IPS-15b (cell line): ENCODE measurements at regions not wholly inside any gene's neighbourhood (a gene's known extent, or its start where the extent isn't known, plus 50 kb on each side); places are given as distances from the start of the nearest gene placed in this dataset.

Experiments used
- H3K27me3 ChIP-seq: one replicate; pipeline ENCODE4 v1.6.1; 2013; ENCODE audit warnings: low read length; ENCODE audit not compliant: control insufficient read depth, insufficient read depth
- H3K36me3 ChIP-seq: one replicate; pipeline ENCODE4 v1.6.1; 2013; ENCODE audit warnings: low read length; ENCODE audit not compliant: control insufficient read depth, insufficient read depth
- H3K4me1 ChIP-seq: one replicate; pipeline ENCODE4 v1.6.1; 2013; ENCODE audit warnings: mild to moderate bottlenecking, low read length; ENCODE audit not compliant: control insufficient read depth, insufficient read depth
- H3K4me3 ChIP-seq: one replicate; pipeline ENCODE4 v1.5.1; 2013; ENCODE audit warnings: low read depth, low read length
- H3K9ac ChIP-seq: one replicate; pipeline ENCODE4 v1.6.1; 2013; ENCODE audit warnings: low read depth, mild to moderate bottlenecking, low read length
- H3K9me3 ChIP-seq: one replicate; pipeline ENCODE4 v1.6.1; 2013; ENCODE audit warnings: mild to moderate bottlenecking, low read length; ENCODE audit not compliant: control insufficient read depth, insufficient read depth

DNA sequence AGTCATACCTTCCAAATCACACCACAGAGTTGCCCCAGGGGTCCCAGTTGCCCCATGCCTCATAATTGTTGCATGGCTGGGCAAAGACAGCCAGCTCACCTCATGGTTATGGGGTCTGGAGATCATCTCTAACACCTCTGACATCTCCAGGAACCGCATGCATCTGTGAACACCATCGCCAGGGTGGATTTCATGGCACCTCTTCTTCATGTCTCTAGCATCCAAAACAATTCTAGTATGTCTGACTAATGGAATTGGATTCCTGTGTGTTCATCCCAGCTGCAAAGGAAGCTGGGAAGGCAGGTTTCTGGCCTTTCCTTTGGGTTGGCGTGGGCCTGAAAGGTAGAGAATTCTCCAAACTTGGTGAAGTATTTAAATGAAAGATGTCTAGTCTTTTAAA lies 122.3 kb upstream of the ABCA1 start:
- no peak overlapping the region for H3K9ac ChIP-seq
- no peaks in the 10 kb centered on the region for H3K9me3 ChIP-seq
- no peaks in the 10 kb centered on the region for H3K4me1 ChIP-seq
- no peak overlapping the region for H3K4me3 ChIP-seq
- no peaks in the 10 kb centered on the region for H3K27me3 ChIP-seq
- H3K36me3 ChIP-seq, result no peaks in the 10 kb centered on the region

DNA sequence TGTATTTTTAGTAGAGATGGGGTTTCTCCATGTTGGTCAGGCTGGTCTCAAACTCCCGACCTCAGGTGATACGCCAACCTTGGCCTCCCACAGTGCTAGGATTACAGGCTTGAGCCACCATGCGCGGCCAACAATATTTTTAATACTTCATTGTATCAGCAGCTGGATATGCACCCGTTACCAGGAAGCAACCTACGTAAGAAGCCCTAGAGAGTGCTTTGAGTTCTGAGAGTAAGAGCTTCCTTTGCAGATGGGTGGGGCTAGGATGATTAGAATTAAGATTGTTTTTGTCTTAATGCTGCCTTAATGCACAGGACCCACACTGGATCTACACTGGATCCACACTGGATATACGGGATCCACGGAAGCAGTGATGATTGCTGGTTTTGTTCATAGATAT lies 123.9 kb upstream of the ABCA1 start:
- Histone ChIP-seq H3K36me3 (no peaks in the 10 kb centered on the region), H3K9ac (no peak overlapping the region), H3K4me1 (peaks cover 2% of the 10 kb centered on the region), H3K4me3 (no peak overlapping the region), H3K27me3 (no peaks in the 10 kb centered on the region), H3K9me3 (no peaks in the 10 kb centered on the region)

GRCh38 chr9:105052346-105052745 lies 124.4 kb upstream of the ABCA1 start:
- H3K9me3 ChIP-seq, result no peaks in the 10 kb centered on the region
- H3K4me3 ChIP-seq, result no peak overlapping the region
- H3K36me3 ChIP-seq, result no peaks in the 10 kb centered on the region
- H3K4me1 ChIP-seq, result peaks cover 2% of the 10 kb centered on the region
- no peaks in the 10 kb centered on the region for H3K27me3 ChIP-seq
- H3K9ac ChIP-seq, result no peak overlapping the region

DNA sequence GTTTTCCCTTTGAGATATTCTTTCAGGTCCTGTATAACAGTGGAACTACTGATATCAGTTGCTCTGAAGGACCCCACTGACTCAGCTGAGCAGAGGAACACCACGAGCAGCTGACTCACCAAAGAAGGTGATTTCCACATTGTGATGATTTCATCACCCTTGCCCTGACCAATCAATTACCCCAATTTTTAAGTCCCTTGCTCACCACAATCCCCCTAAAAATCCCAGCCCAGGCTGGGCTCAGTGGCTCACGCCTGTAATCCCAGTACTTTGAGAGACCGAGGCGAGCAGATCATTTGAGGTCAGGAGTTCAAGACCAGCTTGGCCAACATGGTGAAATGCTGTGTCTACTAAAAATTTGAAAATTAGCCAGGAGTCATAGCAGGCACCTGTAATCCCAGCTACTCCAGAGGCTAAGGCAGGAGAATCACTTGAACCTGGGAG lies 125.3 kb upstream of the ABCA1 start:
- H3K4me3 ChIP-seq, result no peak overlapping the region
- no peak overlapping the region for H3K9ac ChIP-seq
- H3K9me3 ChIP-seq, result no peaks in the 10 kb centered on the region
- peaks cover 2% of the 10 kb centered on the region for H3K4me1 ChIP-seq
- no peaks in the 10 kb centered on the region for H3K27me3 ChIP-seq
- H3K36me3 ChIP-seq, result no peaks in the 10 kb centered on the region

GRCh38 chr9:105054491-105054890 lies 126.5 kb upstream of the ABCA1 start:
- peaks cover 2% of the 10 kb centered on the region for H3K4me1 ChIP-seq
- no peak overlapping the region for H3K9ac ChIP-seq
- H3K4me3 ChIP-seq, result no peak overlapping the region
- H3K9me3 ChIP-seq, result no peaks in the 10 kb centered on the region
- no peaks in the 10 kb centered on the region for H3K27me3 ChIP-seq
- H3K36me3 ChIP-seq, result no peaks in the 10 kb centered on the region

GRCh38 chr9:105055917-105056316 lies 128.0 kb upstream of the ABCA1 start:
- no peak overlapping the region for H3K9ac ChIP-seq
- H3K4me3 ChIP-seq, result no peak overlapping the region
- no peaks in the 10 kb centered on the region for H3K9me3 ChIP-seq
- H3K36me3 ChIP-seq, result no peaks in the 10 kb centered on the region
- peaks cover 2% of the 10 kb centered on the region for H3K4me1 ChIP-seq
- H3K27me3 ChIP-seq, result no peaks in the 10 kb centered on the region

DNA sequence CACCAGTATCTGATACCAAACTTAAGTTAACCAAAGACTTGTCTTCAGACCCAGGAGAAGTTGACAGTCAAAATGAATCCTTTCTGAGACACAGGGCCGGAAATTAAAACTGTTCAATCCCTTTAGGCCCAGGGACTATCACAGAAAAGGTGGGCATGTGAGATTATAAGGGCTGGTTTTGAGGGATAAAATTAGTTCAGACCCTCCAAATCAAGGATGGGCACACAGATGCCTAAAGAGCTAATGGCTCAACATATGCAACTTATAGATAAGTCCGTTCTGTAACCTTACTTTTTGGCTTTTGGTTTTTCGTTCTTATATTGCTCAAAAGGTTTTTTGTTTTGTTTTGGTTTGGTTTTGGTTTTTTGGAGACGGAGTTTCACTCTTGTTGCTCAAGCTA lies 129.6 kb upstream of the ABCA1 start:
- H3K27me3 ChIP-seq, result no peaks in the 10 kb centered on the region
- H3K36me3 ChIP-seq, result no peaks in the 10 kb centered on the region
- H3K4me3 ChIP-seq, result no peak overlapping the region
- H3K4me1 ChIP-seq, result peaks cover 2% of the 10 kb centered on the region
- no peak overlapping the region for H3K9ac ChIP-seq
- H3K9me3 ChIP-seq, result no peaks in the 10 kb centered on the region

GRCh38 chr9:105059252-105059651 lies 131.3 kb upstream of the ABCA1 start:
- H3K27me3 ChIP-seq, result no peaks in the 10 kb centered on the region
- H3K4me3 ChIP-seq, result no peak overlapping the region

DNA sequence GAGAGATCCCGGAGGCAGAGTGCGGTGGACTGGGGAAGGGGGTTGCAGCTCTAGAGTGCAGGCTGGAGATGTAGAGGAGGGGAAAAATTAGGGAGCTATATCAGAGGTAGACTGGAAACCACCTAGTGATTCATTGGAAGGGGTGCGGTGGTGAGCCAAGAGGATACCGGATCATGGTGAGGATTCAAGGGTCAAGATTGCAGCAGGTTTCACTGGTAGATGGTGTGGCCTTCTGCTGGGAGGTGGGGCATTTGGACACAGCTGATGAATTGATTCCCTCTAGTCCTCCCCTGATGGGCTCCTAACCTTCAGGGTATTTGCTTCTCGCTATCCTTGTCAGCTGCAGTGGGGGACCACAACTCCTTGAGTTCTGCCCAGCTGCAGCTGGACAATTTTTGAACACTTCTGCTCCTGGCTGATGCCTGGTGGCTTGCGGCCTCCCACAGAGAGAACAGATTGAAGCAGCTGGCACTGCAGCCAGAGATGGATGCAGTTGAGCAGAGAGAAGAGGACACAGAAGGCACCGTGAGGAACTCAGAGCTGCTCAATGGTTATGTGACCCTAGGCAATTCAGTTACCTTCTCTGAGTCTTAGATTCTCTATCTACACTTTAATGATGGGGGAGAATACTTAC lies 134.4 kb upstream of the ABCA1 start:
- H3K36me3 ChIP-seq, result no peaks in the 10 kb centered on the region
- no peak overlapping the region for H3K4me3 ChIP-seq
- no peak overlapping the region for H3K9ac ChIP-seq
- H3K4me1 ChIP-seq, result no peaks in the 10 kb centered on the region
- H3K27me3 ChIP-seq, result no peaks in the 10 kb centered on the region
- no peaks in the 10 kb centered on the region for H3K9me3 ChIP-seq

More at GRCh38 chr9:105059252-105059651, 131.3 kb upstream of the ABCA1 start:
- no peak overlapping the region for H3K9ac ChIP-seq
- H3K36me3 ChIP-seq, result no peaks in the 10 kb centered on the region
- no peaks in the 10 kb centered on the region for H3K9me3 ChIP-seq
- peaks cover 2% of the 10 kb centered on the region for H3K4me1 ChIP-seq

DNA sequence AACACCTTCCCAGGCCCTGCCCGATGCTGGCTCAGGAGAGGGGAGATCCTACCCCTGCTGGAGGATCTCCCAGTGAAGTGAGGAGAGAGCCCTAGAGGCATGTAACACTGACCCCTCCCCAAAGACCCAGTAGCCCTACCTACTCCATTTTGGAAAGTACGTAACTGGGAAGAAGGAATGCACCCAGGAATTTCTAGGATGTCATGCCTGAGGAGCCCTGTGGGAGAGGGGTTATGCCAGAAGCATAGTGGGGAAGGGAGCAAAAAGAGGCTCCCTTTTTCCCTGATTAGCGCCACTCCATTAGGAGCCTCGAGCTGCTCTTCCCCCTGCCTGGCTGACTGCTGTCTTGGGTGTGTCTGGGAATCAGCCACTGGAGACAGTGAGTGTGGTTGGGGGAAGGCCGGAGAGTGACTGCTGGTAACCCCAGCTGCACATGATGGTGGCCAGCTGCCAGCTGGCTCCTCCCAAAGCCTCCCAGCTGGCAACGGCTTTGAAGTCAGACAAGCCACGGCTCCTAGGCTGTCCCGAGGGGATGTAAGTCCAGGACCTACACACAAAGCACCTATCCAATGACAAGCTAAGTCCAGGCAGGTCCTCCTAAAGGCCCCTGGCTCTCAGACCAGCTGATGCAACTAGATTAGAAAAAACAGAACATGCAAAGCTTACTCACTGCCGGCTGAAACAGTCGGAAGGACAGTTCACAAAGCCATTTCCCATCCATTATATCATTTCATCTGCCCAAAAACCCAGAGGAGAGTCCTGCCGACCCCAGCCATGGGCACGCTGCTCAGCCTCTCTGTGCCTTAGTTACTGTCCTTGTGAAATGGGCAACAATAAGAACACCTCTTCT lies 136.5 kb upstream of the ABCA1 start:
- Histone ChIP-seq H3K4me1 (peaks cover 1% of the 10 kb centered on the region), H3K9ac (no peak overlapping the region), H3K36me3 (no peaks in the 10 kb centered on the region), H3K9me3 (no peaks in the 10 kb centered on the region), H3K27me3 (no peaks in the 10 kb centered on the region), H3K4me3 (no peak overlapping the region)

GRCh38 chr9:105065098-105066088 lies 137.4 kb upstream of the ABCA1 start:
- Histone ChIP-seq H3K9ac (no peak overlapping the region), H3K27me3 (no peaks in the 10 kb centered on the region), H3K4me1 (peaks cover 4% of the 10 kb centered on the region), H3K9me3 (no peaks in the 10 kb centered on the region), H3K4me3 (no peak overlapping the region), H3K36me3 (no peaks in the 10 kb centered on the region)
